CD4-positive, alpha-beta T cell treated with Interleukin-15 for 4 hours (primary cell): ENCODE measurements at regions not wholly inside any gene's neighbourhood (a gene's known extent, or its start where the extent isn't known, plus 50 kb on each side); places are given as distances from the start of the nearest gene placed in this dataset.

ENCODE experiments used
- DNase-seq: peaks from one replicate; pipeline ENCODE4 v3.0.0-alpha.2; 2020; ENCODE audit warnings: low spot score

DNA sequence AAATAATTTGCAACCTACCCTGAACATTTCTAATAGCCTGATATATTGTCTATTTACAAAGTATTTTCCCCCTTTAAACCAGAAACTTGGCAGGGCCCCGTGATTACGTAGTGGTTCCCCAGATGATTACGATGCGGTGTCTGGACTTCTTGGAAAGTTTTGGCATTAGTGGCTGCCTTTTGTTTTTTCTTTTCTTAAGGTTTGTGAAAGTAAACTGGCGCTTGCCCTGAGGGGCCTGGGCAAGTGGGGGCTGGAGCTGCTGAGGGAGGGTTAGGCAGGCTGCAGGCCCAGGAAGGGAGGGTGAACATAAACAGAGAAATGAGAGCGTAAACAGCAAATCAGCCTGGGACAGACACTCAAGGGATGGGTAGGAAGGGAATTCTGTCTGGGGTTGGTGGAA, 123.6 kb upstream of the MSX1 start:
- DNase-seq: no peak

DNA sequence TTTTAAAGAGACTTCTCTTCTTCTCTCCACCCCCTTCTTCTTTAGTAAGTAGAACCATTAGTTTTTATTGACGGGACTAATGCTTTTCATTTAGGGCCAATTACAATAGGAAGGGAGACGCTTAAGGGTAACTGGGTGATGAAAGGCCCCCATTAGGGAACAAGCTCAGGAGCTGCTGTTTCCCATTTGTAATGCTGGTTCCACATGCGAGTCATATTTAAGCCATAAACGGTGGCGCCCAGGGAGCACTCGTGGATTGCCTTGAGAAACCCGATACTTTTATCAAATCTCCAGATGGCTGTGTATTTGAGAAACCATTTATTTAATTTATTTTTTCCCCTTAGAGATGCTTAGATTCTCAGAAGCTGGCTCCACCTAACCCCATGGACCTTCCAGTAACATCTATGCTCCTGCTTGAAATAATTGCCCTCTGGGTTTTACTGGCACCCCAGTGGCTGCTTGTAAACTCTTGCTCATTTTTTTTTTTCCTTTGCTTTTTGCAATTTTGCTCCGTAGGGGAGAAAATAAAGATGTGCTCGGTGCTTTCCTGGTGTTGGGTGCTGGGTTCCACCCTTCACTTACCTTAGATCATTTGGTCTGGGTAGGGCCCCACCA, 124.2 kb upstream of the MSX1 start:
- DNase-seq: no peak

DNA sequence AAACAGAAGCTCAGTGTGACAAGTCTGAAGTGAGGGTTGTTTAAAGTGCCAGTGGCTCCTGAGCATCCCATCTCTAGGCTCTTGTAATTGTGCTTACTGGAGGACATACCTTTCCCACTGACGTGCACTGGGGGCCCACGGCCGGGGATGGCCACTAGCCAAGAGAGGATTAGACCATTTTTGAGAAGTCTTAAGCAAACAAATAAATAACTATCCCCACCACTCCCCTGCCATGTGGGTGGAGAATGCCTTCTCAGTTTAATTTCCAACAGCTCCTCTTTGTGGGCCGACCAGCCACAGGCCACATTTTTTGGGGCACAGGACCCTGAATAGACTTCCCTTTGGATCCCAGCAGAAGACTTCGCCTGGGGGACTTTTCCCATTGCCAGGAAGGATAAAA, 125.0 kb upstream of the MSX1 start:
- no peak for DNase-seq

DNA sequence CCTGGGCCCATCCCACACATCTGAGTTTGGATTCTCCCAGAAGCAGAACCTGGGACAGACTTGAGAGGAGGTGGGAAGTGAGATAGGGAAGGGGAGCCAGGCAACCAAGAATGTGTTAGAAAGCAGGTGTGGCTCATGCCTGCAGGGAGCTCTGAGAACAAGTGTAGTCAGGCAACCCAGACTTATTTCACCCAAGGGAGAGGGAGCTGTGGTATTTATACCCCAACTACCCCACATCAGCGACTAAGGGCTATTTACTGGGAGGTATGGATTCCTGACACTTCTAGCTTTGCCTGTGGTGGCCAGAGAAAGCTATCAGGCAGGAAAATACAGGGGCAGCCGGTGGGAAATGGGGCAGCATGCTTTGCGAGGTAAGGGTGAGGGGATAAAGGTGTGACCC, 125.8 kb upstream of the MSX1 start:
- no peak for DNase-seq

DNA sequence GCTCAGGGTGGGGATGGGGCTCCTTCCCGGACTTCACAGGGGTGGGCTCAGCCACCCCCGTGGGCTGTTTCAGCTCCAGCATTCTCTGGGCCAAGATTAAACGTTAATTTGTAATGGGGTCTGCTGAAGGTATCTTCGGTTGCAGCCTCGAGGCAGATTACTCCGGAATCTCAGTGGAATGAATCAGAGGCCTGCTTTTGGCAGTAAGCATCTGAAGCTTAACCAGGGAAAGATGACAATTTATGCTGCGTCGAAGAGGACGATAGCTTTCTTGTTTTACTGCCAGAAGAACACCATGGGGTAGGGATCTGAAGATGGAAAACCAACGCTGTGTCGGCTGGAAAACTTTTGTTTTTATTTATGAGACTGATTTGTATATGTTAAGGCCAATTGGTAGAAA, 129.2 kb upstream of the MSX1 start:
- no peak for DNase-seq

DNA sequence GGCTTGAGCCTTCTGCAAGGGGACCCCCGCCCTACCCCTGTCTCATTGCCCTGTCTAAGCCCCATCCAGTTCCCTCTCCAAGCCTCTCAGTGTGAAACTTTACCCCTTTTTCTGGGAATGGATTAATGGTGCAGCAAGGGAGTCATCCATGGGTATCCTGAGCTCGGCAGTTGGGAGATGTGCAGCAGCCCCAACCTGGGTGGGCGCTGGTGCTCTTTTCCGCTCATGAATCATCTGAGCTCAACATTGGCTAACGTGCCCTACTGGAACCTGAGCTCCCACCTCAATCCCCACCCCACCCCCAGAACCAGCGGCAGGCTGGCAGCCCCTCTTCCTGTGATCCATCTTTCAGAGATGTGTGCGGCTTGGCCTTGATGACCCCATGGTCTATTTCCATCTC, 130.3 kb upstream of the MSX1 start:
- DNase-seq: no peak

DNA sequence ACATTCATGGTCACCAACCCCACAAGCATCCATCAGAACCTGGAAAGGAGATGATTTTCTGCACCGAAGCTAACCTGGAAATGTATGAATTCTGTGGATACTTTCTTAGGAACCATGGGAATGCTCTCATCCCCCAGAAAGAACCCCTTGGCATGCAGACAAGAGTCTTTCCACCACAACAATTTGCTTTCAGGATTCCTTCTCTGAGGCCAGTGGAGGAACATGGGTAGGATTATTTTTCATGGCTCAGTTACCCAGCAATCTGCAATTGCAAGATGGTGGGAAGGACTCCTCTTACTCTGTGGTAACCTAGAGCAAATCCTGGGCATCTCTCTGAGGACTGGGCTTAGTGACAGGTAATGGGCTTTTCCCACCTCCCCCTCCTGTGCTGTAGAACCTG, 131.9 kb upstream of the MSX1 start:
- no peak for DNase-seq

DNA sequence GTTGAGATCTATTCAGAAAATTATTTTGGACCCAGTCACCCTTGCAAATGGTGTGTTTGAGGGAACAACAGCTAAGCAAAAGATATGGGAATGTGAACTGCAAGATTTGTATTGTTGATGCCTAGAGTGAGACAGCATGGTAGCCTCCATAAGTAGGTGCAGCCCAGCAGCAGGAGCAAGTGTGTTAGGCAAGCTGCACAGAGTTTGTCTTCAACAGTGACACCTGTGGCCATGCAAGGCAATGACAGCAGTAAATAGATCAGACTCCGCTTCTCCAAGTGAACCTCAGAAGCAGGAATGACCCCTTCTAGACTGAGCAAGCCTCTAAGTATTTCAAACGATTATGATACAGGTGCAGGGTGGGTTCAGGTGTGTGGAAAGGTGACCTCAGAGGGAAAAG, 133.4 kb upstream of the MSX1 start:
- no peak for DNase-seq

DNA sequence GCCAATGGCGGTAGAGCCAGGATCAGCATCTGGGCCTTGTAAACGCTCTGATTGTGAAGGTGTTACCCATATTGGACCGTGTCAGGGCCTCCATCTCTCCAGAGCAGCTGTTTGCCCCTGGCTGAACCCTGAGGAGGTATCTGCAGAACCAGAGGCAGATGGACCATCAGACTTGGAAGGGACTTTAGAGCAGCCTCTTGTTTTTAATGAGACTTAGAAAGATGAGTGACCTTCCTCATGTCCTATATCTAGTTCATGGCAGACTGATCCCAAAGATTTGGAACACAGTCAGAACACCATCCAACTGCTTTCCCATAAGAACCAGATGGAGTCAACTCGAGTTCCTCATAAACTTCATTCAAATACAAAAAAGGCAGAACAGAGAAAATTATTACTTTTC, 135.1 kb upstream of the MSX1 start:
- no peak for DNase-seq

DNA sequence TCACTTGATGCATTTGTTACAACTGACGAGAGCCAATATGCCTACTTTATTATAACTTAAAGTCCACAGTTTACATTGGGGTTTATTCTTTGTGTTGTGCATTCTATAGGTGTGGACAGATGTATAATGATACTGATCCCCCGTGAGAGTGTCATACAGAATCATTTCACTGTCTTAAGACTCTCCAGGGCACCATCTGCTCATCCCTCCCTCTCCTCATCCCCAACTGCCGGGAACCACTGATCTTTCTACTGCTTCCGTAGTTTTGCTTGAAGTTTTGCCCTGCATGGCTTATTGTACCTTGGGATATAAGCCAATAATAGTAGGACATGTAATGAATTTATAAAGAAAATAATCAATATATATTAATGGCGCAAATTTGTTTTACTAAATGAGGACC, 137.8 kb upstream of the MSX1 start:
- DNase-seq: no peak

DNA sequence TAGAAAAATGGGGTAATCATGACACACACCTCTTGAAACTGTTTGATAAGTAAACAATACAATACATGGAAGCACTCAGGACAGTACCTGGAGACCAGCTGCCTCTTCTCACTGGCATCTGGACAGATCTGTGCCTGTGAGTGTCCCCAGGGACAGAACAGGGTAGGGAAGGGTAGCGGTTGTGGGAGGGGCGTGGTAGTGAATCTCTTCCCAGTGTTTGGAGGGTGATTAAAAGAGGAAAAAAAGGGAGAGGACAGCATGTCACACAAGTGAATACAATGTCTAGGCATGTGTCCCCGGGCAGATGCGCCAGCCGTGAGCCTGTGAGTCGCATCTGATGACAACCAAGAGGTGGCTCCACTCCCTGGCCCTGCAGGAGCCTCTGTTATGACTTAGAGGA, 138.8 kb upstream of the MSX1 start:
- no peak for DNase-seq

DNA sequence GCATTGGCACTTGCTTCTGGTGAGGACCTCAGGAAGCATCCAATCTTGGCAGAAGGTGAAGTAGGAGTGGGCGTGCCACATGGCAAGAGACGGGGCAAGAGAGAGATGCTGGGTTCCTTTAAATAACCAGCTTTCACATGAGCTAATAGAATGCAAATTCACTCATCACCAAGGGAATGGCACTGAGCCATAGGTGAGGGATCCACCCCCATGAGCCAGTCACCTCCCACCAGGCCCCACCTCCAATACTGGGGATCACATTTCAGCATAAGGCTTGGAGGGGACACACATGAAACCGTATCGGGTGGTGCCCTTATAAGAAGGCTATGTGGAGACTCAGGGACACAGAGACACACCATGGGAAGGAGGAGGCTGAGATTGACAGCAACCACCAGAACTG, 140.0 kb upstream of the MSX1 start:
- no peak for DNase-seq

DNA sequence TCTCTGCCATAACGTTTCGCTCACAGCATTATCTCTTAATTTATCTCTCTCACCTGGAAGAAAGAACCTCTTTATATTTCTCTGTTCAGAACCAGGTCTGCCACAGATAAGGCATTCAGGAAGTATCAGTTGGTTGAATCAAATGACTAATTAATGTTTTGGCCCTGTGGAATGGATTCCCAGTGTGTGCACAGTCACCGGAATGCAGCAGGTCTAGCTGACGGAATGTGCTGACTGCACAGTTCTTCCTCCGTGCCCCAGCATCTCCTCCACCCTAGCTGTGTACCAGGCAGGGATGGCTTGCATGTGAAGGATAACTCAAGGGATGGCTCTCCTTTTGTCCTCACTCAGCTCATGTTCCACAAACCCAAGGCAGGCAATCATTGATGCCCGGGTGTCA, 141.8 kb upstream of the MSX1 start:
- no peak for DNase-seq

DNA sequence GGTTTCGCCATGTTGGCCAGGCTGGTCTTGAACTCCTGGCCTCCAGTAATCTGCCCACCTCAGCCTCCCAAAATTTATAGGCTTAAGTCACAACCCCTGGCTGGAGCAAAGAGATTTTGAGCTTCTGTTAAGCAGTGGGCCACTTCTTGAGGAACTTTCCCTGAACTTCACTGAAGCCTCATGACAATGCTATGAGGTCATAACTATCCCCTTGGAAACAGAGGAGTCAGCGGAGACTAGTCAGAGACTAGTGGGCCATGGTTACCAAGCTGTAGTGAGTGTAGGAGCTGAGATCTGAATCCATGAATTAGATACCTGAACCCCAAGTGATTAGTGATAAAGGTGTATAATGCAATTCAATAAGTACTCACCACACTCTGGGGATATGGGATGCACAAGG, 145.1 kb upstream of the MSX1 start:
- DNase-seq: no peak

DNA sequence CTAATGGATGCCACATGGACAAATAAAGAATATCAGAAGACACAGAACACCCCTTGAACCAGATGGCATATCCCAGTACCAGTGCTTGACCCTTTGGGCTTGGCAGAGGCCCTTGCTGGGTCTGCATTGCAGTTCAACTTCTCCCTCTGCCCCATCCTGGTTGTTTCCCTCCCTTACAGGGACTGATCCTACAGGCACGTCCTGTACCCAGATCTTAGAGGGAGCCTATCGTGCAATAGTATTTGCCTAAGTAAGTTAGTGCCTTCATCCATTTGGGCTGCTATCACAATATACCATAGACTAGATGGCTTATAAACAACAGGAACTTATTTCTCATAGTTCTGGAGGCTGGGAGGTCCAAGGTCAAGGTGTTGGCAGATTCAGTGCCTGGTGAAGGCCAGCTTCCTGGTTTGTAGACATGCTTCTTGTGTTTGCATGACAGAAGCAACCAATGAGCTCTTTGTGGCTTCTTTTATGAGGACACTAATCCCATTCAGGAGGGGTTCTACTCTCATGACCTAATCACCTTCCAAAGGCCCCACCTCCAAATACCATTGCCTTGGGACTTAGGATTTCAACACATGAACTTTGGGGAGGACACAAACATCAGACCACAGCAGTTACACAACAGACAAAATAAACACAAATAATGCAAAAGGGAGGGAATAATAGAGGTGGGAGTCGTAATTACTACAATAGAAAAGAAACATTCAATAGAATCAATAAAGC, 146.5 kb upstream of the MSX1 start:
- DNase-seq: no peak

DNA sequence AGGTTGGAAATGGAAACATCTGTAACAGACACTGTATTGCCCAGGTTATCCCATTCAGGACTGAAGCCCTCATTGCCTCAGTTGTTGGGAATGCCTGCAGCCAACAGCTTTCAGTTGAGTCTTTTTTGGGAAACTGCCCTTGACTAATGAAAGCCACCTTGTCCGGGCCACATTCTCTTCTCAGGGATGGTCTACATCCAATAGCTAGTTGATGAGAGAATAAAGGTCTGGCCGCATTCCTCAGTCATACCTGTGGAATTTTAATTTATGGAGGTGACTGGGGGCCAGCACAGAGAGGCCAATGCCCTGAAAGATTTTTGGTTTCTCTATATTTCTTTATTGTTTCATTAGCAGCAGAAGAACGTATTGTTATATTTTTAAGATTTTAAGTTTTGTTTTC, 147.6 kb upstream of the MSX1 start:
- no peak for DNase-seq

DNA sequence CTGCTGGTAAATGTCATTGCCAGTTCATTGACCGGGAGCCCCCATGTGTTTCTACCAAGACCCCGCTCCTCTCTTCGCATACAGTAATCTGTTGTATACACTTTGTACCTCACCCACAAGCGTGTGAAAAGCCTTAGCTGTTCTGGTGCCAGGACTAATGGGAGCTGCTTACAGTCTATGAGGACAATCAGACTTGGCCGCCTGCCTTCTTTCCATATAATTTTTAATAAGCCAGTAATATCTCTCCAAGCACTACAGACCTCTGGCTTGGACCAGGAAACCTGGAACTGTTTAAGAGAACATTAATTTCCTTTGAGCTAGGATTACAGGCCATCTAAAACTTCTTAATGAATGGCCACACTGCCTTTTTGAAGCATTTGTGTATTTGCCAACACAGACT, 149.7 kb upstream of the MSX1 start:
- no peak for DNase-seq

DNA sequence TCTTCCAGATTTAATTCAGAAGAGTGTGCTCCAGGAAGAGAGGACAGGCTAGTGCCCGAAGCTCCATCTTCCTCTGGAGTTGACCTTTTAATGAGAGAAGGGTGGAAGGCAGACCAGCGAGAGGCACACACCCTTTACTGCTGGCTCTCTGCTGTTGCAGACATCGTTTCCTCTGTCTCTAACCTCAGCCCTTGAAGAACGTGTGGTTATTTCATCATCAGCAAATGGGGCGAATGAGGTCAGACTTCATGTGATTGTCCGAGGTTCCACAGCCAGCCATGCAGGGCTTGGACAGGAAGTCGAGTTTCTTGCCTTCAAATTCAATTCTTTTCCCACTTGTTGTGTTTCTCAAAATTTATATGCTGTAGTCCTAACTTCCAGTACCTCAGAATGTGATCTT, 155.2 kb upstream of the MSX1 start:
- no peak for DNase-seq

DNA sequence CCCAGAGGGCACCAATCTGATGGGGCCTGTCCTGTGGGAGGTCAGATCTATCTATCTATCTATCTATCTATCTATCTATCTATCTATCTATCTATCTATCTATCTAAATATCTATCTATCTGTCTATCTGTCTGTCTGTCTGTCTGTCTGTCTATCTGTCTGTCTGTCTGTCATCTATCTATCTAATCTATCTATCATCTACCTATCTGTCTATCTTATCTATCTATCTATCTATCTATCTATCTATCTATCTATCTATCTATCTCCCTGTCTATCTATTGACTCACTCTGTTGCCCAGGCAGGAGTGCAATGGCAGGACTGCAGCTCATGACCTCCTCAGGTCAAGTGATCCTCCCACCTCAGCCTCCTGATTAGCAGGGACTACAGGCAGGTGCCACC, 155.7 kb upstream of the STX18 start:
- no peak for DNase-seq

DNA sequence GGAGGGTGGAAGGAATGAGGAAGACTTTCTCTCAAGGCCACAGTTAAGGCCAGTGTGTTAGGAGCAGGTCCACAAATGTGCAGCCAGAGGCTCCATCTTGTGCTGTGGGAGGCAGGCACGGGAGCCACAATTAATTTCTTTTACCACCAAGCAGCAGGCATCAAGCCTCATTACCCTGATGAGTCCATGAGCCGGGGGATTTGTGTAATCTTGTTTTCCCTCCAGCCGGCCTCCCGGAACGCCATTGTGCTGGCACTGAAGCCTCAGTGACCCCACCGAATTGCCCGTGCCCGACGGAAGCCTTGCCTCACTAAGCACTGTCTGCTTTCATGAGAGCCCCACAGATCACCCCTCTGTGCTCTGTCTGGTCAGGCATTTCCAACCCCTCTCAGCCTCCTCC, 154.7 kb upstream of the STX18 start:
- no peak for DNase-seq

DNA sequence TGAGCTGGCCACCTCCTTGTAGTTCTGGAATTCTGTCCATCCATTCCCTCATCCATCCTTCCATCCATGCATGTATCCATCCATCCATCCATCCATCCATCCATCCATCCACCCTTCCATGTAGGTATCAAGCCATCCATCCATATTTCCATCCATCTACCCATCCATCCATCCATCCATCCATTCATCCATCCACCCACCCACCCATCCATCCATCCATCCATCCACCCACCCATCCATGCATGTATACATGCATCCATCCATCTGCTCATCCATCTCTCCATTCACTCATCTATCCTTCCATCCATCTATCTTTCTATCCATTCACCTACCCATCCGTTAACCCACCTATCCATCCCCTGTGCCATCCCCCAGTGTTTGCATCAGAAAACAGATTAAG, 153.6 kb upstream of the STX18 start:
- DNase-seq: no peak

DNA sequence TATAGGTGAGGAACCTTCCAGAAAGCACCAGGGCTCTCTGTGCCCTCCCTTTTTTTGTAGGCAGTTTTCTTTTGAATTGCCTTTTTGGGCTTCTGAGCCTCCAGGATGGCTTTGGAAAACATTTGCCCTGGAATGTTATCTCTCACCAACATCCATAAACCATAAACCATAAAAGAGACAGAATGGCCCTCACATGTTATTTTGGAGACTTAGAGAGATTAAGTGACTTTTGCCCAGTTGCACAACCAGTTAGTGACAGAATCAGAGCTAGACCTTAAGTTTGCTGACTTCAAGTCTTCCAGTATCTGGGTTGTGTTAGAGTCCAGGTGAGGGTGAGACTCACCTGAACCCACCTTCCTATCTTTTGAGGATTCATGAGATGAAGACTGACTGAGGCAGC, 153.0 kb upstream of the STX18 start:
- DNase-seq: no peak

DNA sequence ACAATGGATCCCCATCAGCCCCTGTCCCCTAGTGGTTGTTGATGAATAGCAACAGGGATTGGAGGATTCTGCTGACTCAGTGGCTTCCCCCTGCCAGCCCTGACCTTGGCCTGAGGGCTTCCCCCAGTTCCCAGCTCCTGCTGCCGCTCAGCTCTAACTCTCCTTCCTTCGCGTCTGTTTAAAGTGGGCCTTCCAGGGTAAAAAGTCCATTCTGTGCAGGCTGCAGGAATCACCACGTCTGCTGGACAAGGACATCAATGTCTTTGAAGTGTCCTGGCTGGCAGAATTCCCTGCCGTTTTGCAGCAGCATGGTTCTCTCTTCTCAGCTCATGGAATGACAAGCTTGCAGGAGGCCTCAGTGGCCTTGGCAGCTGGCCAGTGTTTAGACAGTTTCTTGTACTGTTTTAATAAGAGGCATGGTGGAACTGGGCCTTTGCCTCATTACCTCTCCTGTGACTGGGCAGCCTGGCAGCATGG, 152.5 kb upstream of the STX18 start:
- no peak for DNase-seq

DNA sequence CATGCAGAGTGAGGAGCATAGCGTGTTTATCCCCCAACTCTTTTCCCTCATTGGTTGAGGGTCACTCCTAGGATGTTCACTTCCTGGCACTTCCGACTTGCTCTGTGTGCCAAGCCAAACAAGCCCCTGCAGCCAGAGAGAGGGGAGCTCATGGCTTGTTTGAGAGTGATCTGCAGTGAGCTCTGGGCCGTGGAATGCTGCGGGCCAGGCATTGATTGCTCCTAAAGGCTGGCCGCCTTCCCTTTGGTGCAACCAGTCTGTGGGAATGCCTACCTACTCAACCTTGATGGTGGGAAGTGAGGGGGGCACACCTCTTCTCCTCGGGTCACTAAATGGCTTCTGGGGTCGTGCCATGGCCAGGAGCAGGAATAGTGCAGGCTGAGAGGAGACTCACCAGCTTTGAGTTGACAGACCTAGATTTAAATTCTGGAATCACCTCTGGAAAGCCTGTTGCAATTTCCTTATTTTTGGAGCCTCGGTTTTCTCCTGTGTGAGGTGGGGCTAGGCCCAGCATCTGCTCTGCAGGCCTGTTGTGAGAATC, 152.0 kb upstream of the STX18 start:
- no peak for DNase-seq
